ENCODE measurements at regions not wholly inside any gene's neighbourhood (a gene's known extent, or its start where the extent isn't known, plus 50 kb on each side); places are given as distances from the start of the nearest gene placed in this dataset.
A peak's percentile ranks its signal among the peaks of the same experiment; 100 is the strongest.

GRCh38 chr7:83832009-83832408, 183.1 kb upstream of the SEMA3E start:
- no peaks in the 10 kb centered on the region for H3K27me3 ChIP-seq (replicated peaks in 1 of 4; ENCODE audit: control insufficient read depth in 3 of 4, extremely low read depth in 1 of 4, insufficient read depth in 3 of 4, low read length in 3 of 4)
- H4K5ac ChIP-seq (ENCODE audit: insufficient read length, low read depth, low read length): peak overlapping the region; percentile 68
- WGBS, 2 experiments (ENCODE audit: extremely low coverage in 1 of 2, insufficient coverage in 1 of 2, insufficient read length in 1 of 2, insufficient replicate concordance in 2 of 2, low coverage in 1 of 2, low lambda C conversion rate in 2 of 2, missing lambda C conversion rate in 1 of 2): 49% methylated on average over 3 of the region's 3 CpGs; no CpG with 5 or more reads in 1 of the 2 experiments
- H3K4ac ChIP-seq (replicated peaks; ENCODE audit: insufficient read length, low read depth, low read length): no peak overlapping the region
- no peak overlapping the region for H2AFZ ChIP-seq (ENCODE audit: low read length)
- no peak overlapping the region for H3K27ac ChIP-seq (ENCODE audit: low read depth, low read length)
- 0 out of 8 replicates have a peak overlapping the region, but pooled peaks of 1 of the 4 experiments have one; percentile 4 for H3K4me3 ChIP-seq (ENCODE audit: extremely low read depth in 1 of 4, insufficient read depth in 2 of 4, low read depth in 3 of 4, low read length in 4 of 4)
- no peak overlapping the region for H2BK15ac ChIP-seq (ENCODE audit: low read length)
- FAIRE-seq (no peak), DNase-seq (ENCODE audit: low read depth in 1 of 2, low spot score in 2 of 2) (no peak)
- ChIA-PET CTCF (ENCODE audit: partially characterized antibody) (interaction anchor here (0.5 kb wide), 1 partner anchor 379 kb away, joined by 3 read pairs; no protein-coding TSS in a partner anchor), POLR2A (ENCODE audit: partially characterized antibody) (interaction anchor here (1.2 kb wide), 1 partner anchor 10 kb away, joined by 3 read pairs; no protein-coding TSS in a partner anchor)
- no peaks in the 10 kb centered on the region for H3K36me3 ChIP-seq (ENCODE audit: control insufficient read depth in 2 of 4, insufficient read depth in 4 of 4, low read length in 3 of 4)
- TF ChIP-seq ZNF274 (IDR thresholded peaks at IDR 0.05; ENCODE audit: borderline replicate concordance, extremely low read depth, low read length) (no peak), USF2 (IDR thresholded peaks at IDR 0.05; ENCODE audit: low read length) (peak; percentile 47; the same call in 1 of the 2 replicates)
- H3K4me2 ChIP-seq (ENCODE audit: insufficient read depth in 1 of 2, low read depth in 2 of 2, low read length in 2 of 2): peak overlapping the region in 1 of 2 experiments; percentile 18; a peak in 1 of 4 replicates
- H3K9ac ChIP-seq (replicated peaks in 1 of 4; ENCODE audit: extremely low read depth in 1 of 4, low read depth in 3 of 4, low read length in 3 of 4): no peak overlapping the region
- H3K79me2 ChIP-seq (ENCODE audit: control insufficient read depth in 1 of 2, insufficient read depth in 2 of 2, low read length in 2 of 2): no peaks in the 10 kb centered on the region
- H3K56ac ChIP-seq (replicated peaks; ENCODE audit: insufficient read length, low read depth, low read length): no peak overlapping the region
- H2BK120ac ChIP-seq (replicated peaks; ENCODE audit: low read depth, low read length): no peak overlapping the region
- no peak overlapping the region for H2BK12ac ChIP-seq (ENCODE audit: low read depth, low read length)
- H4K91ac ChIP-seq (replicated peaks; ENCODE audit: insufficient read length, low read length): no peak overlapping the region
- H3K79me1 ChIP-seq (ENCODE audit: low read depth, low read length): no peaks in the 10 kb centered on the region
- H3K14ac ChIP-seq (ENCODE audit: insufficient read length): no peak overlapping the region
- no peak overlapping the region for H2BK5ac ChIP-seq (ENCODE audit: low read depth, low read length)
- no peaks in the 10 kb centered on the region for H3K23me2 ChIP-seq (ENCODE audit: low read depth, low read length)
- no peak overlapping the region for H3K23ac ChIP-seq (ENCODE audit: insufficient read length)
- H3K18ac ChIP-seq (ENCODE audit: extremely low read depth, low read length): no peak overlapping the region
- no peaks in the 10 kb centered on the region for H4K20me1 ChIP-seq (replicated peaks in 1 of 2; ENCODE audit: control insufficient read depth in 1 of 2, insufficient read depth in 2 of 2, low read length in 2 of 2)
- H2AK5ac ChIP-seq (ENCODE audit: low read depth, low read length): no peak overlapping the region
- H2BK20ac ChIP-seq (ENCODE audit: low read length): no peak overlapping the region
- no peaks in the 10 kb centered on the region for H3K9me3 ChIP-seq (ENCODE audit: insufficient read depth in 2 of 2, low read depth in 1 of 2, low read length in 1 of 2)
- H4K8ac ChIP-seq (ENCODE audit: extremely low read depth, insufficient read depth, low read length): no peak overlapping the region
- H3K4me1 ChIP-seq (replicated peaks in 1 of 4; ENCODE audit: control insufficient read depth in 3 of 4, insufficient read depth in 4 of 4, low read length in 3 of 4): peaks cover 0 to 10% (median 1%) of the 10 kb centered on the region in 4 experiments; a peak in 2 of 7 replicates

Measured in H1 (cell line).